Fibroblast of lung (primary cell): ENCODE measurements at regions not wholly inside any gene's neighbourhood (a gene's known extent, or its start where the extent isn't known, plus 50 kb on each side); places are given as distances from the start of the nearest gene placed in this dataset.

ENCODE experiments used
- EZH2 ChIP-seq: IDR thresholded peaks from 2 replicates; pipeline ENCODE4 v1.5.1; 2012; ENCODE audit warnings: low read length, control low read depth, mild to moderate bottlenecking; ENCODE audit errors: missing control alignments
- TF ChIP-seq, protein P1 (sequence below), 2 donors: IDR thresholded peaks in 1 of 2; conservative IDR thresholded peaks in 1 of 2; 1 replicate in 1 of 2; 2 replicates in 1 of 2; pipeline ENCODE4 v1.5.1; 2011 to 2012; ENCODE audit warnings: low read length in 2 of 2, control low read depth in 1 of 2, inconsistent platforms in 1 of 2, low read depth in 1 of 2, mild to moderate bottlenecking in 1 of 2

DNA sequence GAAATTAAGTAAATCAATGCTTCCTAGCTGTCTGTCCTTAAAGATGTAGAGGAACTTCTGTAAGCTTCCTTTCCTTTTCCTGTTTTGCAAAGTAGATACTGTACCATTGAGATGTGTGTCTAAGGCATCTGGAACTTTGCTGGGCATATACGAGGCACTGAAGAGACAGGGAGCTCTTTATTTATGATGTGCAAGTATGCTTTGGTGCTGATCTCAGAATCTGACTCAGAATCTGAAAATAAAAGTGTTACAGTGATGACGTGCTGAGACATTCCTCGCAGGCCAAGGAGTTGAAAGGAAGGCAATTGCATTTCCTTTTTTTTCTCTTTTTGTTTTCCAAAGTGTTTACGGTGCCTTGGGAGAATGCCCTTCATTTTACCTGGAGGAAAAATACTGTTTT lies 230.9 kb upstream of the RGPD4 start:
- TF ChIP-seq, protein P1, sequence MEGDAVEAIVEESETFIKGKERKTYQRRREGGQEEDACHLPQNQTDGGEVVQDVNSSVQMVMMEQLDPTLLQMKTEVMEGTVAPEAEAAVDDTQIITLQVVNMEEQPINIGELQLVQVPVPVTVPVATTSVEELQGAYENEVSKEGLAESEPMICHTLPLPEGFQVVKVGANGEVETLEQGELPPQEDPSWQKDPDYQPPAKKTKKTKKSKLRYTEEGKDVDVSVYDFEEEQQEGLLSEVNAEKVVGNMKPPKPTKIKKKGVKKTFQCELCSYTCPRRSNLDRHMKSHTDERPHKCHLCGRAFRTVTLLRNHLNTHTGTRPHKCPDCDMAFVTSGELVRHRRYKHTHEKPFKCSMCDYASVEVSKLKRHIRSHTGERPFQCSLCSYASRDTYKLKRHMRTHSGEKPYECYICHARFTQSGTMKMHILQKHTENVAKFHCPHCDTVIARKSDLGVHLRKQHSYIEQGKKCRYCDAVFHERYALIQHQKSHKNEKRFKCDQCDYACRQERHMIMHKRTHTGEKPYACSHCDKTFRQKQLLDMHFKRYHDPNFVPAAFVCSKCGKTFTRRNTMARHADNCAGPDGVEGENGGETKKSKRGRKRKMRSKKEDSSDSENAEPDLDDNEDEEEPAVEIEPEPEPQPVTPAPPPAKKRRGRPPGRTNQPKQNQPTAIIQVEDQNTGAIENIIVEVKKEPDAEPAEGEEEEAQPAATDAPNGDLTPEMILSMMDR (conservative IDR thresholded peaks at IDR 0.05 in 1 of 2, IDR thresholded peaks at IDR 0.05 in 1 of 2; ENCODE audit: low read depth in 1 of 2, low read length in 2 of 2): no peak
- TF ChIP-seq EZH2: no peak
